Sigmoid colon (tissue), 4 donors: ENCODE measurements at regions not wholly inside any gene's neighbourhood (a gene's known extent, or its start where the extent isn't known, plus 50 kb on each side); places are given as distances from the start of the nearest gene placed in this dataset.

Experiments
- CTCF ChIP-seq, 4 experiments: fragments of 450-650 bp in 3 of 4; fragments of 200-600 bp in 1 of 4; IDR thresholded peaks; one replicate each; pipeline ENCODE4 v1.5.1; 2016 to 2019; ENCODE audit warnings: antibody characterized with exemption in 4 of 4, mild to moderate bottlenecking in 3 of 4, moderate library complexity in 2 of 4
- EP300 ChIP-seq, 4 donors: sonication (generic); formaldehyde crosslinking; IDR thresholded peaks; one replicate each; pipeline ENCODE4 v1.6.1; 2017; ENCODE audit warnings: antibody characterized with exemption in 4 of 4
- POLR2A ChIP-seq, 2 donors: fragments of 450-650 bp; IDR thresholded peaks; one replicate each; pipeline ENCODE4 v1.6.1; 2016; ENCODE audit warnings: antibody characterized with exemption in 2 of 2, mild to moderate bottlenecking in 2 of 2, moderate library complexity in 2 of 2

- TF ChIP-seq CTCF (IDR thresholded peaks at IDR 0.05) (no peak), POLR2A (IDR thresholded peaks at IDR 0.05) (no peak), EP300 (IDR thresholded peaks at IDR 0.05) (no peak)
Observed at GRCh38 chr10:117698809-117699208, 156.3 kb downstream of the EMX2 start.
